K562 (cell line): ENCODE measurements at regions not wholly inside any gene's neighbourhood (a gene's known extent, or its start where the extent isn't known, plus 50 kb on each side); places are given as distances from the start of the nearest gene placed in this dataset.
A peak's percentile ranks its signal among the peaks of the same experiment; 100 is the strongest.

Source experiments
- ATAC-seq: fragments of 200-7000 bp; cut with Tn5 transposase; 3 replicates; pipeline ENCODE4 v1.9.1; 2020; ENCODE audit warnings: moderate library complexity
- BruUV-seq: library from RNA; stranded (reverse); fragments of 400-500 nt; replicated peaks from 2 replicates; lab custom pipeline; 2021; lab: Mats Ljungman, UMichigan
- CTCF ChIA-PET: fragments of 300-600 bp; formaldehyde crosslinking; extraction: SDS; loops from one replicate; lab custom pipeline; 2021; ENCODE audit warnings: low intra/inter-chr PET ratio; lab: Yijun Ruan, JAX
- POLR2A ChIA-PET: fragments of 300-600, 350-650 bp; sonication (Branson Sonifier 250); formaldehyde crosslinking; extraction: SDS; loops from one replicate; lab custom pipeline; 2021; ENCODE audit warnings: antibody characterized with exemption, inconsistent platforms; lab: Yijun Ruan, JAX
- DNase-seq, 4 experiments: peaks; one replicate each; pipeline versions ENCODE4 v3.0.0 to v3.0.0-alpha.2; 2011 to 2018; ENCODE audit warnings: low spot score in 3 of 4, mixed read lengths in 3 of 4; ENCODE audit errors: extremely low read depth in 1 of 4
- FAIRE-seq: peaks from 2 replicates; lab custom pipeline; 2011; peaks lifted over from hg19 to GRCh38; lab: Jason Lieb, UNC
- H2AFZ ChIP-seq: 2 replicates; pipeline ENCODE4 v1.6.0; 2011; ENCODE audit warnings: low read depth, low read length, control low read depth, inconsistent platforms
- H3K27ac ChIP-seq: fragments of 200-600 bp; 3 replicates; pipeline ENCODE4 v1.8.0; 2011; ENCODE audit warnings: low read depth, mild to moderate bottlenecking, control low read depth, inconsistent platforms, low read length, moderate library complexity, mixed read lengths; ENCODE audit errors: extremely low read depth
- H3K27me3 ChIP-seq, 2 experiments: fragments of 300-600 bp in 1 of 2; 2 replicates in 1 of 2; 3 replicates in 1 of 2; pipeline versions ENCODE4 v1.6.0 to v1.8.0; 2011; ENCODE audit warnings: inconsistent platforms in 2 of 2, low read length in 2 of 2, mild to moderate bottlenecking in 1 of 2, mixed read lengths in 1 of 2, moderate library complexity in 1 of 2; ENCODE audit not compliant: control insufficient read depth in 2 of 2, insufficient read depth in 2 of 2
- H3K36me3 ChIP-seq: fragments of 300-600 bp; 3 replicates; pipeline ENCODE4 v1.8.0; 2011; ENCODE audit warnings: mild to moderate bottlenecking, low read length, inconsistent platforms; ENCODE audit not compliant: control insufficient read depth, insufficient read depth
- H3K4me1 ChIP-seq, 2 experiments: fragments of 200-600 bp in 1 of 2; replicated peaks in 1 of 2; 2 replicates in 1 of 2; 3 replicates in 1 of 2; pipeline versions ENCODE4 v1.5.1 to v1.8.0; 2011; ENCODE audit warnings: inconsistent platforms in 2 of 2, low read length in 2 of 2, mild to moderate bottlenecking in 1 of 2, mixed read lengths in 1 of 2, moderate library complexity in 1 of 2; ENCODE audit not compliant: control insufficient read depth in 2 of 2, insufficient read depth in 2 of 2
- H3K4me2 ChIP-seq: 2 replicates; pipeline ENCODE4 v1.6.1; 2011; ENCODE audit warnings: low read length, control low read depth, inconsistent platforms, mixed read lengths; ENCODE audit not compliant: insufficient read depth
- H3K4me3 ChIP-seq: fragments of 200-600 bp; sonication (generic), shearing (Covaris generic); 2 replicates; pipeline ENCODE4 v1.5.1; 2016; ENCODE audit warnings: control low read depth, inconsistent platforms
- H3K79me2 ChIP-seq: fragments of 200-600 bp; 3 replicates; pipeline ENCODE4 v1.8.0; 2011; ENCODE audit warnings: low read length, inconsistent platforms; ENCODE audit not compliant: control insufficient read depth, insufficient read depth
- H3K9ac ChIP-seq, 2 experiments: 2 replicates each; pipeline versions ENCODE4 v1.6.0 to v1.6.1; 2011; ENCODE audit warnings: low read depth in 2 of 2, low read length in 2 of 2, control low read depth in 1 of 2, inconsistent platforms in 1 of 2, mild to moderate bottlenecking in 1 of 2, mixed read lengths in 1 of 2; ENCODE audit not compliant: insufficient read depth in 1 of 2
- H3K9me1 ChIP-seq: one replicate; pipeline ENCODE4 v1.6.0; 2011; ENCODE audit warnings: inconsistent platforms, mild to moderate bottlenecking, low read length, moderate library complexity; ENCODE audit not compliant: control insufficient read depth, insufficient read depth
- H3K9me3 ChIP-seq: replicated peaks from 2 replicates; pipeline ENCODE4 v1.5.1; 2011; ENCODE audit warnings: low read depth, low read length, inconsistent platforms; ENCODE audit not compliant: control insufficient read depth, insufficient read depth
- H4K20me1 ChIP-seq: replicated peaks from 2 replicates; pipeline ENCODE4 v1.6.1; 2011; ENCODE audit warnings: low read length, inconsistent platforms, mixed read lengths; ENCODE audit not compliant: control insufficient read depth, insufficient read depth
- BCOR ChIP-seq: fragments of 450-650 bp; IDR thresholded peaks from 2 replicates; pipeline ENCODE4 v1.6.1; 2016
- EZH2 ChIP-seq: IDR thresholded peaks from 2 replicates; pipeline ENCODE4 v1.6.1; 2012; ENCODE audit warnings: low read depth, mild to moderate bottlenecking, inconsistent platforms, low read length, borderline replicate concordance
- KAT8 ChIP-seq: fragments of 450-650 bp; IDR thresholded peaks from 2 replicates; pipeline ENCODE4 v1.6.1; 2016; ENCODE audit warnings: low read depth, mild to moderate bottlenecking
- KDM2B ChIP-seq: fragments of 250-450 bp; sonication (Bioruptor Pico); IDR thresholded peaks from 2 replicates; pipeline ENCODE4 v1.8.0; 2021; ENCODE audit warnings: mild to moderate bottlenecking, moderate library complexity
- KLF6 ChIP-seq: fragments of 250-450 bp; sonication (Bioruptor Pico); IDR thresholded peaks from 2 replicates; pipeline ENCODE4 v1.4.0; 2020; ENCODE audit warnings: mild to moderate bottlenecking, moderate library complexity, borderline replicate concordance
- SMARCA5 ChIP-seq: fragments of 450-650 bp; IDR thresholded peaks from 2 replicates; pipeline ENCODE4 v1.6.1; 2016
- ZFP36 ChIP-seq: fragments of 150-350 bp; IDR thresholded peaks from 2 replicates; pipeline ENCODE4 v1.6.1; 2018; ENCODE audit warnings: low read length, low read depth; ENCODE audit not compliant: partially characterized antibody
- ZNF165 ChIP-seq: fragments of 250-450 bp; sonication (Bioruptor Pico); IDR thresholded peaks from 2 replicates; pipeline ENCODE4 v1.4.0; 2020; ENCODE audit warnings: borderline replicate concordance
- ZNF232 ChIP-seq: sonication (generic); formaldehyde crosslinking; IDR thresholded peaks from 2 replicates; pipeline ENCODE4 v1.8.0; 2022; ENCODE audit warnings: mild to moderate bottlenecking, missing genetic modification reagents
- ZNF280B ChIP-seq: fragments of 250-450 bp; sonication (Bioruptor Pico); IDR thresholded peaks from 2 replicates; pipeline ENCODE4 v1.5.1; 2021; ENCODE audit warnings: mild to moderate bottlenecking
- ZNF436 ChIP-seq: fragments of 250-450, 450-650 bp; sonication (Bioruptor Pico); formaldehyde crosslinking; IDR thresholded peaks from 2 replicates; pipeline ENCODE4 v1.7.0; 2020; ENCODE audit warnings: mild to moderate bottlenecking
- WGBS: fragments of 100-300 bp; shearing (Covaris generic); methylation state at CpG from one replicate; pipeline ENCODE4 v1.1.6; 2016; ENCODE audit warnings: low coverage, mixed read lengths; ENCODE audit not compliant: insufficient coverage; ENCODE audit errors: missing lambda C conversion rate; 5-methylcytosine and 5-hydroxymethylcytosine counted together
- in situ Hi-C: fragments of 300-500 bp; cut with MboI; formaldehyde crosslinking; loops from 4 replicates; pipeline ENCODE4 v1.15.0; 2018; ENCODE audit warnings: inconsistent platforms, mixed read lengths
- intact Hi-C: fragments of 100-400 bp; cut with micrococcal nuclease; formaldehyde crosslinking; loops from 2 replicates; pipeline ENCODE4 v1.14.2; 2022

- Histone ChIP-seq H2AFZ (peak overlapping the region; percentile 18; the same call in 1 of the 2 replicates), H3K9me1 (no peaks in the 10 kb centered on the region), H3K27me3 (no peaks in the 10 kb centered on the region), H4K20me1 (no peaks in the 10 kb centered on the region), H3K36me3 (no peaks in the 10 kb centered on the region), H3K79me2 (no peaks in the 10 kb centered on the region), H3K9me3 (no peaks in the 10 kb centered on the region), H3K27ac (no peak overlapping the region), H3K4me2 (no peak overlapping the region), H3K4me3 (no peak overlapping the region), H3K4me1 (peaks cover 0 to 9% of the 10 kb centered on the region in 2 experiments; a peak in 3 of 5 replicates), H3K9ac (no peak overlapping the region; a peak in 1 of 4 replicates)
- intact Hi-C loops (no loop called here), in situ Hi-C loops (no loop called here)
- ATAC-seq = peak; percentile 49; the same call in 2 of the 3 replicates
- no TSS peak for BruUV-seq
- no peak for FAIRE-seq
- no peak for DNase-seq
- TF ChIP-seq ZNF436 (CRISPR knock-in tag) = 0 out of 2 replicates have a peak, but pooled peaks have one; percentile 4
- TF ChIP-seq ZNF280B = no peak
- peak; percentile 39; the same call in 1 of the 2 replicates for TF ChIP-seq BCOR
- TF ChIP-seq ZNF232 (CRISPR knock-in tag) = no peak
- no peak for TF ChIP-seq KLF6 (CRISPR knock-in tag)
- peak; percentile 74 for TF ChIP-seq ZFP36
- no peak for TF ChIP-seq ZNF165 (CRISPR knock-in tag)
- no peak for TF ChIP-seq KDM2B (CRISPR knock-in tag)
- 0 out of 2 replicates have a peak, but pooled peaks have one; percentile 27 for TF ChIP-seq SMARCA5
- no peak for TF ChIP-seq EZH2
- TF ChIP-seq KAT8 = no peak
- WGBS = 61% methylated on average over 8 of the region's 8 CpGs
- CTCF ChIA-PET = no interaction called here
- POLR2A ChIA-PET = interaction anchor here (0.6 kb wide), 1 partner anchor 371 kb away, joined by 4 read pairs; no protein-coding TSS in a partner anchor
Measured at GRCh38 chr12:93005928-93006392, 76.9 kb upstream of the EEA1 start.
